SK-MEL-5 (cell line): ENCODE measurements at regions not wholly inside any gene's neighbourhood (a gene's known extent, or its start where the extent isn't known, plus 50 kb on each side); places are given as distances from the start of the nearest gene placed in this dataset.
"Not testable (repeated sequence)": the region's sequence is repeated elsewhere in the genome, so short reads cannot be mapped to it uniquely, and the experiment has no call there.

Source experiments
- DNase-seq: peaks from one replicate; pipeline ENCODE4 v3.0.0-alpha.2; 2016; ENCODE audit warnings: low read depth, low spot score
- in situ Hi-C: cut with HindIII; loops from 2 replicates; pipeline ENCODE4 v1.10.0; 2016; ENCODE audit warnings: low sequenced_read_pairs, high pct_unique_total_duplicates, low pct_unique_long_range_greater_than_20kb

DNA sequence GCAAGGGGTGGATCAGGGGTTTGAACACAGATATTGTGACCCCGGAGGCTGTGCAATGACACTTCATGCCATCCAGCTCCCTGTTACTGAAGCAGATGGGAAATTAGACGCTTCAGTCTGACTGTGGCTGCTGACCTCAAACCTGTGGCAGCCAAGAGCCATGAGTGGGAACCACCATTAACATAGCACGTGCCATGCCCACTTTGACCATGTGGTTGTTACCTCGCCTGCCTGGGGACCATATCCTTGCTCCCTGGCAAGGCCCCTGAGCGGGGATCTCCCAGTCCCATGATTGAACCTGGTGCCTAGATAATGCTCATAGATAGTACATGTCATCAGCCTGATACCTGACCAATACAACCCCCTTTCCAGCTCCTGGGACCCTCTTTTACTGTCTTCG lies 68.9 kb downstream of the CYP26B1 start:
- DNase-seq, result no peak
- in situ Hi-C loops, result no loop called here

GRCh38 chr2:72077702-72078169 lies 69.9 kb downstream of the CYP26B1 start:
- no peak for DNase-seq
- in situ Hi-C loops, result no loop called here

DNA sequence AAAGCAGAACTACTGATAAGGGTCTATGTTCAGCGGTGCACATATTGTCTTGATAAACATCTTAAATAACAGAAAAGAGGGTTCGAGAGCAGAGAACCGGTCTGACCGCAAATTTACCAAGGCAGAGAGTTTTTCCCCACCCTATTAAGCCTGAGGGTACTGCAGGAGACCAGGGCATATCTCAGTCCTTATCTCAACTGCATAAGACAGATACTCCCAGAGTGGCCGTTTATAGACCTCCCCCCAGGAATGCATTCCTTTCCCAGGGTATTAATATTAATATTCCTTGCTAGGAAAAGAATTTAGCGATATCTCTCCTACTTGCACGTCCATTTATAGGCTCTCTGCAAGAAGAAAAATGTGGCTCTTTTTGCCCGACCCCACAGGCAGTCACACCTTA lies 74.3 kb downstream of the CYP26B1 start:
- DNase-seq, in situ Hi-C loops: not testable (repeated sequence)

GRCh38 chr2:72064197-72064596 lies 83.5 kb downstream of the CYP26B1 start:
- DNase-seq, in situ Hi-C loops: not testable (repeated sequence)

GRCh38 chr2:72062336-72062735 lies 85.3 kb downstream of the CYP26B1 start:
- in situ Hi-C loops, result no loop called here
- DNase-seq, result no peak

- DNase-seq, result no peak
- in situ Hi-C loops, result no loop called here
Measured at GRCh38 chr2:72057308-72057707, 90.4 kb downstream of the CYP26B1 start.

GRCh38 chr2:72051971-72052505 lies 95.6 kb downstream of the CYP26B1 start:
- in situ Hi-C loops, result no loop called here
- DNase-seq, result no peak

GRCh38 chr2:72051204-72051603 lies 96.5 kb downstream of the CYP26B1 start:
- no peak for DNase-seq
- in situ Hi-C loops, result no loop called here

GRCh38 chr2:72050734-72051133 lies 96.9 kb downstream of the CYP26B1 start:
- in situ Hi-C loops, result no loop called here
- DNase-seq, result no peak

GRCh38 chr2:72048881-72049477 lies 98.7 kb downstream of the CYP26B1 start:
- in situ Hi-C loops, result no loop called here
- no peak for DNase-seq

DNA sequence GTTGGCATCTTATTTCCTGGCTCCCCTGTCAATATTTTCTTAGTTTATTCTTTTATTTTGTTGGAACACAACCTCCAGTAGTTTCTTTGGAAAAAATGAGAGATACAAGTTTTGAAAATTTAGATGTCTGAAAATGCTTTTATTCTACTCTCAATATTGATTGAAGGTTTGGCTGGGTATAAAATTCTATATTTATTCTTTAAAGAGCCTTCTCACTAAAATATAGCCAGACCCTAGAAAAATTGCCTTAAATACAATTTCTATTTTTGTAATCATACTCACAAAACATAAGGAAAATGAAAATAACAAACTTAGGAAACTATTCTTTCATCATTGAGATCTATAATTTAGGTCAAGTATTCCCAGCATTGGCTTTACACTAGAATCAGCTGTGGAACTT lies 103.7 kb downstream of the CYP26B1 start:
- in situ Hi-C loops, result no loop called here
- DNase-seq, result no peak

- in situ Hi-C loops, result no loop called here
- no peak for DNase-seq
Measured at GRCh38 chr2:72041638-72042111, 106.0 kb downstream of the CYP26B1 start.

DNA sequence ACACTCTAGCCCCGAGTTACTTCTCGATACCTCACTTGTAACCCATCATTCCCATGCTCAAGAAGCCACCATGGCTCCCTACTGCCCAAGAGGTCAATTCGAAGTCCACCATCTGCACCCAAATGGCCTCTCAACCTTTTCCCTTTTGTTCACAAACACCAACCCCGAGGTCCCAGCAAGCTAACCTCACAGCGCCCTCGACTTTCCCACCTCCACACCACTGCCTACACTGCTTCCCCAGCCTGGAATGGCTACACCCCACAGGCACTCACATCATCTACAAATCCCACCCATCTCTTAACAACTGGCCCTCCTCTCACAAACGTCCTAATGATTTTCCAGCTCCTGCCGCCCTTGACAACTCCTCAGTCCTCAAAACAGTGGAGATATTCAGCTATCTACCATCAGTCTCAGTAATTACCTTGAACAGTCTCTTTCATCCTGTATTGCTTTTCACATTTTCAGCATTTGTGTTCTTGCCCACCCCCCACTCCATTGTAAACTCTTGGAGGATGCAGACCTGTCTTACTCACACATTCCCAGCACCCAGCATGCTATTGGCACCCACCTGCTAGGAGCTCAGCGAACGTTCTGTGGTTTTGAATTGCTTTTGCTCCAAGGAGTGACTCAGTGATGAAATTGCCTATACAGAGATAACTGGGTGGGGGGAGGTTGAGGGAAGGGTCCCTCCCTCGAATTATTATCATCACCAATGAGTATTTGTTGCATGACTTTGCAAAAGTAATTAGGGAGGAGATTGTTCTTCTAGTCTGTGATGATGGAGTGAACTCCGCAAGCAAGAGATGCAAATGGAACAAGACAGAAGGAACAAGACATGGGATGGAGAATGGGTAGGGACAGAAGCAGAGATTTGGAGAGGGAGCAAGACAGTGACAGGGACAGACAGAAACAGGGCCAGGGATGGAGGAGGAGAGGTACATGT lies 106.8 kb downstream of the CYP26B1 start:
- in situ Hi-C loops, result no loop called here
- DNase-seq, result no peak

- no peak for DNase-seq
- in situ Hi-C loops, result loop anchor here (10.0 kb wide), 1 partner anchor 536 kb away; no protein-coding TSS in a partner anchor
Measured at GRCh38 chr2:72038524-72038923, 109.1 kb downstream of the CYP26B1 start.

GRCh38 chr2:72037261-72037666 lies 110.4 kb downstream of the CYP26B1 start:
- no peak for DNase-seq
- in situ Hi-C loops, result loop anchor here (10.0 kb wide), 1 partner anchor 538 kb away; no protein-coding TSS in a partner anchor

- DNase-seq, result no peak
- in situ Hi-C loops, result loop anchor here (10.0 kb wide), 1 partner anchor 538 kb away; no protein-coding TSS in a partner anchor
Measured at GRCh38 chr2:72036595-72036994, 111.1 kb downstream of the CYP26B1 start.

- in situ Hi-C loops, result loop anchor here (10.0 kb wide), 1 partner anchor 539 kb away; no protein-coding TSS in a partner anchor
- no peak for DNase-seq
Measured at GRCh38 chr2:72036173-72036545, 111.5 kb downstream of the CYP26B1 start.

DNA sequence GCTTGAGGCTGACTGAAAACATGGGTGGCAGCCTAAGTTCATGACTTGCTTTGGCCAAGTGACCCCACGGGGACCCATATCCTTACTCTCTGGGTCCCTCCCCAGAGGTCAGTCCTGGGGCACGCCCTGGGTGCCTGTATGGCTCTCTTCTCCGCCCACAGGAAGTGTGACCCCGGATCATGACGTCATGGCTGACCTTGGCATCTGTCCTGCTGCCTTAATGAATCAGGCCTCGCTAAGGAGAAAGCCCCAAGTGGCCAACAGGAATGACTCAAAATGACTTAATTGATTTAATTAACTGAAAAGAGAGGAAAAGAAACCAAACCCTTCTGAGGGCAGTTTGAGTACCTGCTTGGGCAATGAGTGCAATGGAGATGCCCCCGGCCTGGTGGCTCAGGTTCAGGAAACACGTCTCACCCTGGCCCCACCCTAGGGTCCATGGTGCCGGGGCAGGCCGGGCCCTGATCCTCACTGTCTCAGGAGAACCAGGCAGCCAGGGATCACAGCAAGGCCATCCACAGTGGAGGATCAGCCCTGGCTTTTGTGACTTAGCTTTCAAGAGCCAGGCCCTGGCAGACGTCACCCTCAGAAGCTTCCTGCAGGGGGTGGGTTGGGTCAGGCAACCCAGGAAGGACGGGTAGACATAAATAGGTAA lies 112.0 kb downstream of the CYP26B1 start:
- no peak for DNase-seq
- in situ Hi-C loops, result loop anchor here (10.0 kb wide), 1 partner anchor 539 kb away; no protein-coding TSS in a partner anchor
